B cell (primary cell): ENCODE measurements at regions not wholly inside any gene's neighbourhood (a gene's known extent, or its start where the extent isn't known, plus 50 kb on each side); places are given as distances from the start of the nearest gene placed in this dataset.

Source experiments
- ATAC-seq: fragments of 200-7000 bp; cut with Tn5 transposase; one replicate; pipeline ENCODE4 v1.10.0; 2021; ENCODE audit warnings: low read depth, mild to moderate bottlenecking, moderate number of reproducible peaks, moderate library complexity
- CTCF ChIA-PET: fragments of 350-600 bp; sonication (Branson Sonifier 250); formaldehyde crosslinking; loops from one replicate; lab custom pipeline; 2021; ENCODE audit warnings: antibody characterized with exemption, inconsistent platforms; lab: Charles Lee
- POLR2A ChIA-PET: fragments of 350-600 bp; sonication (Branson Sonifier 250); formaldehyde crosslinking; loops from one replicate; lab custom pipeline; 2021; ENCODE audit warnings: antibody characterized with exemption; lab: Charles Lee
- DNase-seq: peaks from one replicate; pipeline ENCODE4 v3.0.0; 2013
- H2AFZ ChIP-seq: 2 replicates; pipeline ENCODE4 v1.6.1; 2012; ENCODE audit warnings: mild to moderate bottlenecking, low read depth, low read length; ENCODE audit not compliant: insufficient read depth, poor library complexity, severe bottlenecking
- H3K27ac ChIP-seq, 2 donors: 1 replicate in 1 of 2; 2 replicates in 1 of 2; pipeline ENCODE4 v1.5.1; 2012 to 2013; ENCODE audit warnings: low read length in 2 of 2, mild to moderate bottlenecking in 2 of 2, moderate library complexity in 1 of 2
- H3K27me3 ChIP-seq, 4 experiments: fragments of 200-600 bp in 1 of 4; sonication (generic) in 1 of 4; replicated peaks in 1 of 4; 1 replicate in 2 of 4; 2 replicates in 2 of 4; pipeline versions ENCODE4 v1.6.1 to v1.7.0; 2013 to 2016; ENCODE audit warnings: low read length in 3 of 4, mild to moderate bottlenecking in 2 of 4, mixed read lengths in 1 of 4, moderate library complexity in 1 of 4; ENCODE audit not compliant: insufficient read depth in 4 of 4, control insufficient read depth in 3 of 4; ENCODE audit errors: control extremely low read depth in 1 of 4
- H3K36me3 ChIP-seq, 2 experiments: replicated peaks in 1 of 2; 1 replicate in 1 of 2; 2 replicates in 1 of 2; pipeline versions ENCODE4 v1.6.1 to v1.7.1; 2013; ENCODE audit warnings: low read length in 1 of 2; ENCODE audit not compliant: insufficient read depth in 2 of 2, control insufficient read depth in 1 of 2; ENCODE audit errors: control extremely low read depth in 1 of 2, extremely low read depth in 1 of 2
- H3K4me1 ChIP-seq, 2 donors: fragments of 200-600 bp in 1 of 2; sonication (generic) in 1 of 2; 1 replicate in 1 of 2; 2 replicates in 1 of 2; pipeline versions ENCODE4 v1.5.1 to v1.6.1; 2013 to 2017; ENCODE audit warnings: low read length in 2 of 2; ENCODE audit not compliant: control insufficient read depth in 2 of 2, insufficient read depth in 2 of 2
- H3K4me2 ChIP-seq: replicated peaks from 2 replicates; pipeline ENCODE3; 2012; ENCODE audit warnings: mild to moderate bottlenecking, low read depth, low read length; ENCODE audit not compliant: poor library complexity, severe bottlenecking
- H3K4me3 ChIP-seq, 5 experiments: fragments of 200-600 bp in 1 of 5; sonication (generic) in 1 of 5; 1 replicate in 3 of 5; 2 replicates in 2 of 5; pipeline versions ENCODE4 v1.5.1 to v1.7.0; 2011 to 2016; ENCODE audit warnings: low read length in 4 of 5, mild to moderate bottlenecking in 4 of 5, low read depth in 2 of 5, control low read depth in 1 of 5, moderate library complexity in 1 of 5; ENCODE audit not compliant: insufficient read depth in 1 of 5; ENCODE audit errors: control extremely low read depth in 1 of 5, extremely low read depth in 1 of 5
- H3K79me2 ChIP-seq: fragments of 200-600 bp; sonication (generic); one replicate; pipeline ENCODE4 v1.6.0; 2016; ENCODE audit warnings: low read length; ENCODE audit not compliant: control insufficient read depth, insufficient read depth
- H3K9ac ChIP-seq: fragments of 200-600 bp; sonication (generic); 2 replicates; pipeline ENCODE4 v1.6.1; 2017; ENCODE audit warnings: mild to moderate bottlenecking, low read length, moderate library complexity
- H3K9me3 ChIP-seq, 3 donors: one replicate each; pipeline versions ENCODE4 v1.6.1 to v1.7.1; 2013; ENCODE audit warnings: low read length in 2 of 3; ENCODE audit not compliant: control insufficient read depth in 2 of 3, insufficient read depth in 1 of 3; ENCODE audit errors: control extremely low read depth in 1 of 3
- H4K20me1 ChIP-seq: 2 replicates; pipeline ENCODE4 v1.6.0; 2012; ENCODE audit warnings: mild to moderate bottlenecking, low read length; ENCODE audit not compliant: insufficient read depth, control insufficient read depth, poor library complexity, severe bottlenecking
- H3K27ac Mint-ChIP-seq: one replicate; pipeline ENCODE4 v1.8.0; 2021; ENCODE audit warnings: mixed read lengths
- H3K27me3 Mint-ChIP-seq: one replicate; pipeline ENCODE4 v1.8.0; 2021; ENCODE audit warnings: mixed read lengths
- H3K4me1 Mint-ChIP-seq: one replicate; pipeline ENCODE4 v1.8.0; 2021; ENCODE audit warnings: mixed read lengths
- H3K4me3 Mint-ChIP-seq: one replicate; pipeline ENCODE4 v1.8.0; 2021; ENCODE audit warnings: mixed read lengths
- H3K9me3 Mint-ChIP-seq: one replicate; pipeline ENCODE4 v1.8.0; 2022; ENCODE audit warnings: mixed read lengths; ENCODE audit not compliant: insufficient read depth
- EZH2 ChIP-seq: IDR thresholded peaks from 2 replicates; pipeline ENCODE4 v1.6.1; 2012; ENCODE audit warnings: borderline replicate concordance, low read depth, mild to moderate bottlenecking, moderate library complexity, low read length; ENCODE audit not compliant: insufficient read depth, poor library complexity, severe bottlenecking
- WGBS: methylation state at CpG from one replicate; pipeline ENCODE4 v1.1.5; 2013; ENCODE audit warnings: missing lambda C conversion rate; ENCODE audit not compliant: insufficient coverage; 5-methylcytosine and 5-hydroxymethylcytosine counted together
- intact Hi-C: fragments of 100-400 bp; cut with micrococcal nuclease; formaldehyde crosslinking; loops from one replicate; pipeline ENCODE4 v1.10.0; 2022
- TF ChIP-seq, protein P1 (sequence below): fragments of 200-600 bp; IDR thresholded peaks from one replicate; pipeline ENCODE4 v1.8.0; 2022; ENCODE audit warnings: antibody characterized with exemption, mild to moderate bottlenecking

DNA sequence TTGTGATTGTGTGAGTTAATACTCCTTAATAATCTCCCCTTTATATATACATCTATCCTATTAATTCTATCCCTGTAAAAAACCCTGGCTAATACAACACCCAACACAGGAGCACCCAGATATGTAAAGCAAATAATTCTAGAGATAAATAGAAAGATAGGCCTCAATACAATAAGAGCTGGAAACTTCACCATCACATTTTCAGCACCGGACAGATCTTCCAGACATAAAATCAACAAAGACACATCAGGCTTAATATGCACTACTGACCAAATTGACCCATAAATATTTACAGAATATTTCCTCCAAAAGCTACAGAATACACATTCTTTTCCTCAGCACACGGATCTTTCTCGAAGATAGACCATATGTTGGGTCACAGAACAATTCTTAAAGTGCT is 71.0 kb upstream of the ST8SIA4 start:
- peaks cover 0 to 3% (median 0%) of the 10 kb centered on the region in 4 experiments for H3K27me3 ChIP-seq
- Mint-ChIP-seq H3K27ac (no peak overlapping the region), H3K4me3 (no peak overlapping the region), H3K9me3 (no peaks in the 10 kb centered on the region), H3K27me3 (peaks cover 14% of the 10 kb centered on the region), H3K4me1 (no peaks in the 10 kb centered on the region)
- CTCF ChIA-PET: no interaction called here
- POLR2A ChIA-PET: no interaction called here
- no peak for ATAC-seq
- intact Hi-C loops: no loop called here
- H3K9me3 ChIP-seq: peaks cover 0 to 2% (median 2%) of the 10 kb centered on the region in 3 donors
- no peaks in the 10 kb centered on the region for H4K20me1 ChIP-seq
- TF ChIP-seq, protein P1, sequence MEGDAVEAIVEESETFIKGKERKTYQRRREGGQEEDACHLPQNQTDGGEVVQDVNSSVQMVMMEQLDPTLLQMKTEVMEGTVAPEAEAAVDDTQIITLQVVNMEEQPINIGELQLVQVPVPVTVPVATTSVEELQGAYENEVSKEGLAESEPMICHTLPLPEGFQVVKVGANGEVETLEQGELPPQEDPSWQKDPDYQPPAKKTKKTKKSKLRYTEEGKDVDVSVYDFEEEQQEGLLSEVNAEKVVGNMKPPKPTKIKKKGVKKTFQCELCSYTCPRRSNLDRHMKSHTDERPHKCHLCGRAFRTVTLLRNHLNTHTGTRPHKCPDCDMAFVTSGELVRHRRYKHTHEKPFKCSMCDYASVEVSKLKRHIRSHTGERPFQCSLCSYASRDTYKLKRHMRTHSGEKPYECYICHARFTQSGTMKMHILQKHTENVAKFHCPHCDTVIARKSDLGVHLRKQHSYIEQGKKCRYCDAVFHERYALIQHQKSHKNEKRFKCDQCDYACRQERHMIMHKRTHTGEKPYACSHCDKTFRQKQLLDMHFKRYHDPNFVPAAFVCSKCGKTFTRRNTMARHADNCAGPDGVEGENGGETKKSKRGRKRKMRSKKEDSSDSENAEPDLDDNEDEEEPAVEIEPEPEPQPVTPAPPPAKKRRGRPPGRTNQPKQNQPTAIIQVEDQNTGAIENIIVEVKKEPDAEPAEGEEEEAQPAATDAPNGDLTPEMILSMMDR: no peak
- TF ChIP-seq EZH2: no peak
- H3K36me3 ChIP-seq: no peaks in the 10 kb centered on the region
- H3K4me2 ChIP-seq: no peak overlapping the region
- no peaks in the 10 kb centered on the region for H3K4me1 ChIP-seq
- no peak overlapping the region for H3K27ac ChIP-seq
- H3K79me2 ChIP-seq: no peaks in the 10 kb centered on the region
- no peak for DNase-seq
- 100% methylated on average over 1 of the region's 3 CpGs for WGBS
- H3K4me3 ChIP-seq: no peak overlapping the region
- H3K9ac ChIP-seq: no peak overlapping the region
- H2AFZ ChIP-seq: no peak overlapping the region

- Histone ChIP-seq H3K4me1 (no peaks in the 10 kb centered on the region), H3K4me2 (no peak overlapping the region), H3K79me2 (no peaks in the 10 kb centered on the region), H3K36me3 (no peaks in the 10 kb centered on the region), H3K9me3 (peaks cover 0 to 2% (median 0%) of the 10 kb centered on the region in 3 donors), H3K4me3 (no peak overlapping the region), H2AFZ (no peak overlapping the region), H4K20me1 (no peaks in the 10 kb centered on the region), H3K27ac (no peak overlapping the region), H3K9ac (no peak overlapping the region), H3K27me3 (peaks cover 0 to 3% (median 0%) of the 10 kb centered on the region in 4 experiments)
- intact Hi-C loops: no loop called here
- no peak overlapping the region for H3K4me3 Mint-ChIP-seq
- WGBS: 92% methylated on average over 2 of the region's 5 CpGs
- peaks cover 23% of the 10 kb centered on the region for H3K27me3 Mint-ChIP-seq
- no peak for DNase-seq
- no peak for TF ChIP-seq EZH2
- TF ChIP-seq, protein P1: no peak
- no peaks in the 10 kb centered on the region for H3K9me3 Mint-ChIP-seq
- no peaks in the 10 kb centered on the region for H3K4me1 Mint-ChIP-seq
- ATAC-seq: no peak
- POLR2A ChIA-PET: no interaction called here
- CTCF ChIA-PET: interaction anchor here (1.0 kb wide), 1 partner anchor 8 kb away, joined by 3 read pairs; no protein-coding TSS in a partner anchor
- H3K27ac Mint-ChIP-seq: no peak overlapping the region
Observed at GRCh38 chr5:100970646-100971255, 67.7 kb upstream of the ST8SIA4 start.
